ENCODE measurements at regions not wholly inside any gene's neighbourhood (a gene's known extent, or its start where the extent isn't known, plus 50 kb on each side); places are given as distances from the start of the nearest gene placed in this dataset.

DNA sequence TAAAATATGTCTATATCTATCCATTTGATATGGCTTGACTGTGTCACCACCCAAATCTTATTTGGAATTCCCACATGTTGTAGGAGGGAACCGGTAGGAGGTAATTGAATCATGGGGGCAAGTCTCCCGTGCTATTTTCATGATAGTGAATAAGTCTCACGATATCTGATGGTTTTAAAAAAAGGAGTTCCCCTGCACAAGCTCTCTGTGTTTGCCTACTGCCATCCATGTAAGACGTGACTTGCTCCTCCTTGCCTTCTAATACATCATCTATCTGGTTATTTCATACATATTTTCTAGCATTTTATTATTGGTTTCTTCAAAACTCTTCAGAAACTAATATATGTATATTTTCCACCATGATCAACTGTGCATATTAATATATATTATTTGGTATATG lies 57.3 kb upstream of the AMZ2 start:
- TF ChIP-seq, protein P1, sequence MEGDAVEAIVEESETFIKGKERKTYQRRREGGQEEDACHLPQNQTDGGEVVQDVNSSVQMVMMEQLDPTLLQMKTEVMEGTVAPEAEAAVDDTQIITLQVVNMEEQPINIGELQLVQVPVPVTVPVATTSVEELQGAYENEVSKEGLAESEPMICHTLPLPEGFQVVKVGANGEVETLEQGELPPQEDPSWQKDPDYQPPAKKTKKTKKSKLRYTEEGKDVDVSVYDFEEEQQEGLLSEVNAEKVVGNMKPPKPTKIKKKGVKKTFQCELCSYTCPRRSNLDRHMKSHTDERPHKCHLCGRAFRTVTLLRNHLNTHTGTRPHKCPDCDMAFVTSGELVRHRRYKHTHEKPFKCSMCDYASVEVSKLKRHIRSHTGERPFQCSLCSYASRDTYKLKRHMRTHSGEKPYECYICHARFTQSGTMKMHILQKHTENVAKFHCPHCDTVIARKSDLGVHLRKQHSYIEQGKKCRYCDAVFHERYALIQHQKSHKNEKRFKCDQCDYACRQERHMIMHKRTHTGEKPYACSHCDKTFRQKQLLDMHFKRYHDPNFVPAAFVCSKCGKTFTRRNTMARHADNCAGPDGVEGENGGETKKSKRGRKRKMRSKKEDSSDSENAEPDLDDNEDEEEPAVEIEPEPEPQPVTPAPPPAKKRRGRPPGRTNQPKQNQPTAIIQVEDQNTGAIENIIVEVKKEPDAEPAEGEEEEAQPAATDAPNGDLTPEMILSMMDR (conservative IDR thresholded peaks at IDR 0.05) = no peak
- H3K27ac ChIP-seq = no peak overlapping the region

- H3K27ac ChIP-seq = no peak overlapping the region
- TF ChIP-seq, protein P1 (conservative IDR thresholded peaks at IDR 0.05) = no peak
Measured at GRCh38 chr17:68195667-68196393, 52.0 kb upstream of the AMZ2 start.

DNA sequence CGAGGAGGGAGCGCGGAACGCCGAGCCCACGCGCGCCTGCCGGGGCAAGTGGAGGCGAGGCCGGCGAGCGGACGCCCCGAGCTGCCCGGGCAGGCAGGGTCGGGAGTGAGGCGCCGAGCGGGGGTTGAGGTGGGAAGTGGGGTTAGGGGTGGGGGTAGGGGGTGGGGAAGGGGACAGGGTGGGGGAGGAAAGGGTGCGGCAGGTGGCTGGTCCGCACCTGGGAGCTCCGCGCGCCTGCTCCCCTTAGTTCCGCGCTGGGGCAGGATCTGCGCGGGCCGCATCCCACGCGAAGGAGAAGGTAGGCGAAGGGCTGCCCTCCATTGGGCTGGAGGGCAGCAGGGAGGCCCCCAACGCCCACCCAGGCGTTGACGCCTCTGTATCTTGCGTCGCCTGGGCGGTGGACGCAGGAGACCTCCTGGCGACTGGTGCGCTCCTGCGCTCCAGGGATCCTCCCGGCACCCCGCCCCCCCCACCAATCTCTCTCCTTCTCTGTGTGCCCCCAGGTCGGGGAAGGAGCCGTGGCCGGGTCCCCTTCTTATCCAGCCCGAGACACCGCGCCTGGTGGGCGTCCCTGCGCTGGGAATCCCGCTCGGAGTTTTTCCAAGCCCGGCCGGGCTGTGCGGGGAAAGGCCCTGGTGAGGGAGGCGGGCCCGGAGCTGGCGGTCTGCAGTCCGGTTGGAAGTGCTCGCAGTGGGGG lies 51.3 kb upstream of the AMZ2 start:
- no peak overlapping the region for H3K27ac ChIP-seq
- TF ChIP-seq, protein P1 (conservative IDR thresholded peaks at IDR 0.05) = no peak

DNA sequence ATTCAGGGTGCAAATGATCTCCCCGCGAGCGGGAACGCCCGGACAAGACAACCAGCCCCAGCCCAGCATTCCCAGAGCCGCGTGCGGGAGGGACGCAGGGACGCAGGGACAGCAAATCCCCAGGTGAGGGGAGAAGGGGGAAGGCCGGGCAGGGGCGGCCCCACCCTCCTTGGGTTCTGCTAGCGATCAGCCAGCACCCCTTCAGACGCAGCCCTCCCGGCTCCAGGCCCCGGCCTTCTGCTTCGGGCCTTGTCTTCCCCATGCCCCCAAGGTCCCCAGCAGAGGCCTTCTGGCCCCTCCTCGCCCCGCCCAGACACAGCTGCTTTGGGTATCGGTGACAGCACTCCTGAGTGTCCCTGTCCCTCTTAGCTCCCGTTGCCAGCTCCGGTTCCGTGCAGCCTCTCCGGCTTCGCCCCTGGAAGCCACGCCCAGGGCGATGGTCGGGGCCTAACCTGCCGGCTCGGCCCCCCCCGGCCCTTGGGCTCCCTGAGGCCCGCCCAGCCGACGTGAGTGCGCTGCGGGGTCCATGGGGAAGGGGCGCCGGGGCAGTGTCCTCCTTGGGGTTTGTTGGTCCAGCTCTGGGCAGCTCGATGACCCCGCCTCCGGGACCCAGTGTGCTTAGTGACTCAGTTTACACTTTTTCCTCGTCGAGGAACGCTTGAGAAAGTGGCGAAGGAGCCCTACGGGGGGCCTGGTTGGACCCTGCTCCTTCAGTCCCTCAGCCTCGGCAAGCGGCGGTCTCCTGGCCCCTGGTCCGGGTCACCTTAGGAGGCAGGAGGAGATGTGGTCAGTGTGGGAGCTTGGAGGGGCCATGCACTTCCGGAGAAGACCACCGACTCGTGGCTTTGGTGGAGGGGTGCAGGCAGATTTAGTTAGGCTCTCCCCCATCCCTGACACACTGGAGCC lies 50.5 kb upstream of the AMZ2 start:
- TF ChIP-seq, protein P1 (conservative IDR thresholded peaks at IDR 0.05) = no peak
- H3K27ac ChIP-seq = no peak overlapping the region

- TF ChIP-seq, protein P1 (conservative IDR thresholded peaks at IDR 0.05) = no peak
- no peak overlapping the region for H3K27ac ChIP-seq
Measured at GRCh38 chr17:68197997-68198930, 49.6 kb upstream of the AMZ2 start.
